Stimulated activated CD8-positive, alpha-beta memory T cell treated with anti-CD3 and anti-CD28 coated beads, Interleukin-4, amount 100 ng/mL, for 48 hours (primary cell): ENCODE measurements at regions not wholly inside any gene's neighbourhood (a gene's known extent, or its start where the extent isn't known, plus 50 kb on each side); places are given as distances from the start of the nearest gene placed in this dataset.
"Not testable (repeated sequence)": the region's sequence is repeated elsewhere in the genome, so short reads cannot be mapped to it uniquely, and the experiment has no call there.

Experiments
- DNase-seq: peaks from one replicate; pipeline ENCODE4 v3.0.0-alpha.2; 2020

- no peak for DNase-seq
These were observed 154.0 kb downstream of the THBS2 start for GRCh38 chr6:169099411-169100202.

GRCh38 chr6:169098651-169099050 is 155.0 kb downstream of the THBS2 start:
- not testable (repeated sequence) for DNase-seq

DNA sequence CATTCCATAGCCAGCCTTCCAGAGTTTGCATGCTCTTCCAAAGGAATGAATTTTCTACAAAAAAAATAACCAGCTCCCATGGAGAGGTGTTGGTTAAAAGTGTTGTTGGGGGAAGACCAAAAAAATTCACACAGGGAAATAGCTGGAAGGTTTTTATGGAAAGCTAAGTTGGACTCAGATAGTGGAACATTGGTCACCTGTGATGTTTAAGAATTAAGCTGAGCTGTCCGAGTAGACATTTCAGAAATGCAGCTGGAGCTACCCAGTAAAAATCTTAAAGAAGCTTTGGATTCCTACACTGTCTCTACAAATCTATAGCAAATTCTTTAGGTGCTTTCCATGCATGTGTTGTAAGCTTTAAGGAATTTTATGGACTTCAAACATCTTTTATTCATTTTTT is 155.5 kb downstream of the THBS2 start:
- DNase-seq, result no peak

DNA sequence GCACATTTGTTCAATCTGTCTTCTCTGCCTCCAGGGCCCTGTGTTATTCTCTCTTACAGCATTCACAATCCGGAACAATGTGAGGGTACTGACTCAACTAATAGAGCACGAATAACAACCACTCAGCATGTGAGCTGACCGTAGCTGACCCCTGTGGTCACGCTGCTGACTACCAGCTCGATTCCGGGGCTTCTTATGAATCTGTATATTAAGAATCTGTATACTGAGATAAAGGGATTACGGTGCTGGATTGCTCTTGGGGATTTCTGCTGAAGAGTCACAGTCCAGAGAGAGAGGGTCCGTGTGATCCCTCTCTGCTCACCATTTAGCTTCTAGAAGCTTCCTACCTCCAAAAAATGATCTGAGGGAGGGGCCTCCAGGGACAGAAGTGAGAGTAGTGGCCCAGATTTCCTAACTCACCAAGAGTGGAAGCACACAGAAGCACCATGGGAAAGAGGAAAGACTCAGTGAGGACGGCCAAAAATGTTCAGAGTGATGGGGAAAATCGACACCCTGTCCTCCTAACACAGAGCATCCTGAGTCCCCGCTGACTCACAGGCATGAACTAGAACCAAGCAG is 156.2 kb downstream of the THBS2 start:
- DNase-seq, result no peak

DNA sequence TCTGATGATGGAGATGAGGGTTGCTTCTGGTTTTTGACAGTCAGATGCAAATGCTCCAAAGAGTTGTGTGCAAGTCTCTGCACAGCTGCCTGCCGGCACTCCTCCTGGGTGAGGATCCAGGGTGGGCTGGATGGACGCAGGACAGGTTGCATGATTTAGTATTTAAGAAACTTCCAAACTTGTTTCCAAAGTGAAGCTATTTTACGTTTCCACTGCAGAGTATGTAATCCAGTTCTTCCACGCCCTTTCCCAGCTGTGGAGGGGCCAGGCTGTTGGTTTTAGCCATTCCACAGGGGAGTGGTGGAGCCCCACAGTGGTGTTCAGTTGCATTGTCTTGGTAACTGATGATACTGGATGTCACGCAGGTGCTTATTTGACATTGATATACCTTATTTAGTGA is 157.3 kb downstream of the THBS2 start:
- no peak for DNase-seq

GRCh38 chr6:169095153-169095552 is 158.5 kb downstream of the THBS2 start:
- DNase-seq, result no peak

- no peak for DNase-seq
These were observed 159.1 kb downstream of the THBS2 start for GRCh38 chr6:169094552-169094950.

DNA sequence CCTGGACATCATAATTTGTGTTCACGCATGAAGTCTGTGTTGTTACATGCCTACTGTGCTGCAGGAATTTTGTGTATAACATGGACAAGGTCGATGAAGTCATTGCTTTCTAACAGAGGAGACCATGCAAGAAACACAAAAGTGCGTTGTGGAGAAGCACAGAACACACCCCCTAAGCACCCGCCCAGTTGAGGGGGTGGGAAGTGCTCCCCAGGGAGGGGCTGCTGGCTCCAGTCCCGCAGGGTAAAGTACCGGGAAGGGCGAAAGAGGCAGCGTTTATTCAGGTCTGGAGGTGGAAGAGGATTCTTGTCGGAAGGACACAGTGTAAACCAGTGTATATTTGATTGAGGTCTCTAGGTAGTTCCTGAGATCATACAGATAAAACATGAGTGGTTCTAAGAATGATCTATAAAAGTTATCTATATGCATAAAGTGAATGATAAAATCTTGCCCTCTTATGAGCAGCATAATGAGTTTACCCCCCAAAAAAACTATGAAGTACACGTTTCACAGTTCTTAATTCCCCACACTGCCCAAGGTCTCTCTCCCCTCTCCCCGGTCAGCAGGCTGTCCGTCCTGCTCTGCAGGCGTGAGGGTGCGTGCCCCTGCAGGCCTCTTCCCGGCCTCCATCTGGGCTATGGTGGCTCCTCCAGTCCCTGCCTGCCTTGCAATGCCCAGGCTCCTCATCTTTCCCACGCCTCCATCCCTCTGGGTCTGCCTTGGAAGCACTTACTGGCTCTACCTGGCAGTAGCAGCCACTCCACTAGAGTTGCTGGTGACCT is 159.7 kb downstream of the THBS2 start:
- no peak for DNase-seq

- DNase-seq, result no peak
These were observed 160.5 kb downstream of the THBS2 start for GRCh38 chr6:169093066-169093723.

DNA sequence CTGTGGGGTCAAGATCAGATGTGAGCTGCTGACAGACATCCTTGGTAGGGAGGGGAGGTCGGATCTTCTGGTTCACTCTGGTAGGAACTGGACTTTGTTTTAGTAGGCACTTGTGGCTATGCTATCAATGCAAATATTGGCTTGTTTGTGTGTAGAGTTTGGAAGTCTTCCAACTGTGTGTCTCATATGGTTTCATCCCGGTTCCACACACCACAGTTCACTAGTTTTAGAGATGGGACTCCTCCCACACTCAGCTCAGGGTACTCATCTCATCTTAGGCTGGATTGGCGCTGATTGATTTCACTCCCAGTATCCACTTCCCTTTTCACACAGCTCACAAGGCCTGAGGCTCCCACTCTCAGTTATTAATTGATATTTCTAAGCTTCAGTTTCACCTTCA is 161.3 kb downstream of the THBS2 start:
- DNase-seq, result no peak

GRCh38 chr6:169090514-169091127 is 163.0 kb downstream of the THBS2 start:
- DNase-seq, result not testable (repeated sequence)

DNA sequence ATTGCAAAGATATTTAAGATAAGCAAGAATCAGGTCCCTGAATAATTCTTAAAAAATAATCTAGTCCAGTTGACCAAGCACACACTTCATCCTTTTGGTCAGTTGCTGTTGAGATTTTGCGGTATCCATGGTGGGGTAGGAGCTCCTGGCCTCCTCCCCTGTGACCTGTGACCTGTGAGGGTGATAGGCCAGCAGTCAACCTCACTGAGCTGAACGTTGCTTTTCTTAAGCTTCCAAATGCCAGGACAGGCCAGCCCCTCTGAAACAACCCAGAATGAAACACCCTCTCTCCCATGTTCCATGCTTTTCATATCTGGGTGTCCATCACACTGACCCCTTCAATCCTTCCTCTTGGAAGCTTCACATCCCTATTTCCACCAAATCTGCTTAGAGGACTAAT is 164.9 kb downstream of the THBS2 start:
- DNase-seq, result no peak

DNA sequence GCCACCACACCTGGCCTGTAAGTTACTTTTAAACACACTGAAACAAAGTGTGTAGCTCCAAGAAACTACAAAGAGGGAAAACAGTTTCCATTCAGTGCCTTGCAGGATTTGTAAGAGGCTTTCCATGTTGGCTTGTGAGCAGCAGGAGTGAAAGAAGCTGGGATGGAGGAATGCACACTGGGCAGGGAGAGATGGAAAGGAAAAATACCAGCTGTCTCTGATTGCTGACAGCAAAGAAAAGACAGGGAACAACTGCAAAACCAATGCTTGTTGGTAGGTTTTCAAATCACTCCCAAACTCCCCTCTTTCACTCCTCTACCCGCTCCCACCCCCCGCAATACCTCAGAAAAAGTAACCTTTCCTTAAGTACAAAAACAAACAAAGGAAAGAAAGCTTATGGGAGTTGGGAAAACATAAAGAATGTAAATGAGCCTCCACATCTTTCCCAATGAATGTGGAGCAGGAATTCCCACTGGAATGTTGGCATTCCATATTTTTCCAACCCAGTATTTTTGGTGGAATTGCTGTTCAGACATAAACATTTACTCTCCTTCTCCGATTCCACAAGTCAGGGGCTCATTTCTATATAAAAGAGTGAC is 166.1 kb downstream of the THBS2 start:
- DNase-seq, result no peak

DNA sequence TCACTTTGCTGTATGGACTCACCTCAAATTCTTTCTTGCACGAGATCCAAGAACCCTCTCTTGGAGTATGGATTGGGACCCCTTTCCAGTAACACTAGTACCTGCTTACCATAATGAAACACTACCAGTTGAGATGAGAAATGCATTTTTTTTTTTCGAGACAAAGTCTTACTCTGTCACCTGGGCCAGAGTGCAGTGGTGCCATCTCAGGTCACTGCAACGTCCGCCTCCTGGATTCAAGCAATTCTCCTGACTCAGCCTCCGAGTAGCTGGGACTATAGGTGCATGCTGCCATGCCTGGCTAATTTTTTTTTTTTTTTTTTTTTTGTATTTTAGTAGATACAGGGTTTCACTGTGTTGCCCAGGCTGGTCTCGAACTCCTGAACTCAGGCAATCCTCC is 167.0 kb downstream of the THBS2 start:
- DNase-seq, result not testable (repeated sequence)

- DNase-seq, result no peak
These were observed 167.6 kb downstream of the THBS2 start for GRCh38 chr6:169086020-169086419.

- no peak for DNase-seq
These were observed 168.2 kb downstream of the THBS2 start for GRCh38 chr6:169085466-169085865.

DNA sequence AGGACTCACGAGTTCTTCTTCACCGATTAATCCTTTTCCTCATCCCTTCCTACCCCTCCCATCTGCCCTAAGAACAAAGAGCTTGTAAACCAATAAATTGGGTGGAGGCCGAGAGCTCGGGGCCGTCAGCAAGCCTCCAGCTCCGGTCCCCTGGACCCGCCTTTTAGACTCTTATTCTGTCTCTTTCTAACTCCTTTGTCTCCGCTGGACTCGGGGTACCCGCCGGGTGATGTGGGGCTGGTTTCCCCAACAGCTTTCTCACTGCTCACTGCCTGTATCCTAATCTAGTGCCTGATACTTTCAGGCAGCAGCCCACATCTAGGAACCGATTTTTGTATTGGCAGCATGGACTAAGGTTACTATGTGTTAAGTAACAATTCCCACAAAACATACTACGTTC is 169.1 kb downstream of the THBS2 start:
- not testable (repeated sequence) for DNase-seq

- no peak for DNase-seq
These were observed 169.6 kb downstream of the THBS2 start for GRCh38 chr6:169084067-169084466.

DNA sequence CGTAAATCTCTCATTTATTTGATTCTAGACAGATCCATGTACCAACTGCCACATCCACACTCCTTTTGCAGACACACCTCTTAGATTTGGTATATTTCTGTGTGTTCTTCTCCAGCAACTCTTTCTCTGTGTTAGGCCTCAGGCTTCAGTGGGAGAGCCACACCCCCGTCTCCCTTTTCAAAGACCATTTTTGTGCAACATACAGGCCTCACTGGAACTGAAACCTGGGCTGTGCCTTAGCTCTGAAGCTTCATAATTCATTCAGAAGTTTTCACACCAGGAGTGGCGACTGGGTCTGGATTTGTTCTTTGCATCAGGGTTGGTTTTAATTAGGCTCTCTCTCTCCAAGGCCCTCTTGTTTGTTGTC is 170.2 kb downstream of the THBS2 start:
- DNase-seq, result no peak

GRCh38 chr6:169082817-169083507 is 170.7 kb downstream of the THBS2 start:
- DNase-seq, result no peak

- DNase-seq, result no peak
These were observed 171.6 kb downstream of the THBS2 start for GRCh38 chr6:169082093-169082492.

- no peak for DNase-seq
These were observed 172.4 kb downstream of the THBS2 start for GRCh38 chr6:169081248-169081647.
